ENCODE measurements at regions not wholly inside any gene's neighbourhood (a gene's known extent, or its start where the extent isn't known, plus 50 kb on each side); places are given as distances from the start of the nearest gene placed in this dataset.

GRCh38 chr21:15524855-15525254 lies 204.9 kb upstream of the USP25 start:
- TF ChIP-seq CTCF (IDR thresholded peaks at IDR 0.05; ENCODE audit: insufficient read depth, missing control alignments), result no peak
- no peak for DNase-seq (ENCODE audit: insufficient read length, low spot score)
- FAIRE-seq, result no peak

DNA sequence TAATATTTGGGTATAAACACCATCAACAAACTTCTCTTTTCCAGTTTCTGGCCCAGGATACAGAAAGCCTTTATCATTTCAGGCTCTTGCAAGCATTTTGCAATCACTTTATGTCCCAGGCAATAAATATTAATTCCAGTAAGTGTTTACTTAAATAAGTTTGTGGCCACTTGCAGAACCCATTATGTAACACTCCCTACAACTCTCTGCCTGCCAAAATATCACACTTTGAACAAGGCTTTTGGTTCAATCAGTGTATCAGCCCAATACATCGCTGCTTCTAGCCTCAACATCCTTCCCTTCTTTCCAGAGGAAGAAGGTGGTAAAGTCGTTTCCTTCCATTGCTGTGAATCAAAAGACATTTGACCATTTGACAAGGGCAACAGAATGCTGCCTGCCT lies 203.0 kb upstream of the USP25 start:
- DNase-seq (ENCODE audit: insufficient read length, low spot score), result no peak
- no peak for TF ChIP-seq CTCF (IDR thresholded peaks at IDR 0.05; ENCODE audit: insufficient read depth, missing control alignments)
- FAIRE-seq, result no peak

GRCh38 chr21:15528346-15528745 lies 201.4 kb upstream of the USP25 start:
- FAIRE-seq (no peak), DNase-seq (ENCODE audit: insufficient read length, low spot score) (no peak)
- no peak for TF ChIP-seq CTCF (IDR thresholded peaks at IDR 0.05; ENCODE audit: insufficient read depth, missing control alignments)

GRCh38 chr21:15531986-15532385 lies 197.8 kb upstream of the USP25 start:
- no peak for TF ChIP-seq CTCF (IDR thresholded peaks at IDR 0.05; ENCODE audit: insufficient read depth, missing control alignments)
- no peak for FAIRE-seq

GRCh38 chr21:15533618-15534017 lies 196.2 kb upstream of the USP25 start:
- TF ChIP-seq CTCF (IDR thresholded peaks at IDR 0.05; ENCODE audit: insufficient read depth, missing control alignments), result no peak
- DNase-seq (ENCODE audit: insufficient read length, low spot score) (no peak), FAIRE-seq (no peak)

More at GRCh38 chr21:15531986-15532385, 197.8 kb upstream of the USP25 start:
- DNase-seq (ENCODE audit: insufficient read length, low spot score), result no peak

GRCh38 chr21:15534450-15534886 lies 195.3 kb upstream of the USP25 start:
- FAIRE-seq, result no peak
- no peak for TF ChIP-seq CTCF (IDR thresholded peaks at IDR 0.05; ENCODE audit: insufficient read depth, missing control alignments)
- no peak for DNase-seq (ENCODE audit: insufficient read length, low spot score)

- no peak for FAIRE-seq
- no peak for DNase-seq (ENCODE audit: insufficient read length, low spot score)
- TF ChIP-seq CTCF (IDR thresholded peaks at IDR 0.05; ENCODE audit: insufficient read depth, missing control alignments), result no peak
Measured at GRCh38 chr21:15539376-15539775, 190.4 kb upstream of the USP25 start.

All from D721Med (cell line).